ENCODE measurements at regions not wholly inside any gene's neighbourhood (a gene's known extent, or its start where the extent isn't known, plus 50 kb on each side); places are given as distances from the start of the nearest gene placed in this dataset.

DNA sequence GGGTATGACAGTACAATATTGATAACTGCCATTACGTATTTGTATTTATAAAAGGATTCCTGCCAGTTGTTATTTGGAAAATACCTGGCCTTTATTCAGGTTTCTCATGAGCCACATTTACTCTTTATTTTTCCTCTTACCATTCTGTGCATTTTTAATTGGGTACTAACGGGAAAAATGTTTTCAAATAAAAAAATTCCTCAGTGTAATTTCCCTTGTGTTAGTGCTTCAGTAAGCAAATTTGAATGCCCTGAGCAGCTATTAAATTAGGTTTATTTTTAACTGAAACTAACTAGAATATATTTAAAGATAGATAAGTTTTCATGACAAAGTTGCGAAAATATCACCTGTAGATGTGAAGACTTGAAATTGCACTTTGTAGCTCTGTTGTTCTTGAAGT lies 146.0 kb downstream of the PTCHD4 start:
- TF ChIP-seq, protein P1, sequence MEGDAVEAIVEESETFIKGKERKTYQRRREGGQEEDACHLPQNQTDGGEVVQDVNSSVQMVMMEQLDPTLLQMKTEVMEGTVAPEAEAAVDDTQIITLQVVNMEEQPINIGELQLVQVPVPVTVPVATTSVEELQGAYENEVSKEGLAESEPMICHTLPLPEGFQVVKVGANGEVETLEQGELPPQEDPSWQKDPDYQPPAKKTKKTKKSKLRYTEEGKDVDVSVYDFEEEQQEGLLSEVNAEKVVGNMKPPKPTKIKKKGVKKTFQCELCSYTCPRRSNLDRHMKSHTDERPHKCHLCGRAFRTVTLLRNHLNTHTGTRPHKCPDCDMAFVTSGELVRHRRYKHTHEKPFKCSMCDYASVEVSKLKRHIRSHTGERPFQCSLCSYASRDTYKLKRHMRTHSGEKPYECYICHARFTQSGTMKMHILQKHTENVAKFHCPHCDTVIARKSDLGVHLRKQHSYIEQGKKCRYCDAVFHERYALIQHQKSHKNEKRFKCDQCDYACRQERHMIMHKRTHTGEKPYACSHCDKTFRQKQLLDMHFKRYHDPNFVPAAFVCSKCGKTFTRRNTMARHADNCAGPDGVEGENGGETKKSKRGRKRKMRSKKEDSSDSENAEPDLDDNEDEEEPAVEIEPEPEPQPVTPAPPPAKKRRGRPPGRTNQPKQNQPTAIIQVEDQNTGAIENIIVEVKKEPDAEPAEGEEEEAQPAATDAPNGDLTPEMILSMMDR (IDR thresholded peaks at IDR 0.05; ENCODE audit: low read depth, low read length), result no peak
- no peak for TF ChIP-seq EZH2phosphoT487 (IDR thresholded peaks at IDR 0.05; ENCODE audit: low read depth)

Data from OCI-LY3 (cell line).